ENCODE measurements at regions not wholly inside any gene's neighbourhood (a gene's known extent, or its start where the extent isn't known, plus 50 kb on each side); places are given as distances from the start of the nearest gene placed in this dataset.

GRCh38 chr2:222790932-222791331 lies 69.9 kb upstream of the ACSL3 start:
- Mint-ChIP-seq H3K9me3 (no peaks in the 10 kb centered on the region), H3K27ac (no peak overlapping the region), H3K36me3 (no peaks in the 10 kb centered on the region), H3K27me3 (peaks cover 11% of the 10 kb centered on the region), H3K4me3 (no peak overlapping the region), H3K4me1 (peaks cover 15% of the 10 kb centered on the region)
- CTCF ChIA-PET, result no interaction called here
- DNase-seq, result no peak

- peaks cover 11% of the 10 kb centered on the region for H3K27me3 Mint-ChIP-seq
- peaks cover 15% of the 10 kb centered on the region for H3K4me1 Mint-ChIP-seq
- no peaks in the 10 kb centered on the region for H3K36me3 Mint-ChIP-seq
- DNase-seq, result no peak
- no peak overlapping the region for H3K27ac Mint-ChIP-seq
- H3K4me3 Mint-ChIP-seq, result no peak overlapping the region
- H3K9me3 Mint-ChIP-seq, result no peaks in the 10 kb centered on the region
- CTCF ChIA-PET, result no interaction called here
Measured at GRCh38 chr2:222792001-222792611, 68.7 kb upstream of the ACSL3 start.

- Mint-ChIP-seq H3K9me3 (no peaks in the 10 kb centered on the region), H3K36me3 (no peaks in the 10 kb centered on the region), H3K4me3 (no peak overlapping the region), H3K4me1 (peaks cover 4% of the 10 kb centered on the region), H3K27me3 (peaks cover 14% of the 10 kb centered on the region), H3K27ac (no peak overlapping the region)
- CTCF ChIA-PET, result interaction anchor here (1.5 kb wide), 1 partner anchor 19 kb away, joined by 3 read pairs; no protein-coding TSS in a partner anchor
- no peak for DNase-seq
Measured at GRCh38 chr2:222794585-222795449, 66.0 kb upstream of the ACSL3 start.

GRCh38 chr2:222795450-222796357 lies 65.1 kb upstream of the ACSL3 start:
- H3K27me3 Mint-ChIP-seq, result peaks cover 19% of the 10 kb centered on the region
- H3K9me3 Mint-ChIP-seq, result no peaks in the 10 kb centered on the region
- no peak for DNase-seq
- no peaks in the 10 kb centered on the region for H3K36me3 Mint-ChIP-seq
- CTCF ChIA-PET, result interaction anchor here (0.9 to 1.3 kb wide), 2 partner anchors 12 to 37 kb away, joined by 3 to 6 read pairs; no protein-coding TSS in a partner anchor
- H3K27ac Mint-ChIP-seq, result no peak overlapping the region
- H3K4me1 Mint-ChIP-seq, result no peaks in the 10 kb centered on the region
- no peak overlapping the region for H3K4me3 Mint-ChIP-seq

- DNase-seq, result no peak
- Mint-ChIP-seq H3K27me3 (peaks cover 19% of the 10 kb centered on the region), H3K36me3 (no peaks in the 10 kb centered on the region), H3K27ac (no peak overlapping the region), H3K4me3 (no peak overlapping the region), H3K4me1 (no peaks in the 10 kb centered on the region), H3K9me3 (no peaks in the 10 kb centered on the region)
- CTCF ChIA-PET, result interaction anchor here (0.6 to 2.1 kb wide), 11 partner anchors 8 to 143 kb away, joined by 3 to 7 read pairs (median 3); no protein-coding TSS in a partner anchor
Measured at GRCh38 chr2:222796413-222797103, 64.3 kb upstream of the ACSL3 start.

GRCh38 chr2:222797261-222797660 lies 63.6 kb upstream of the ACSL3 start:
- Mint-ChIP-seq H3K4me3 (no peak overlapping the region), H3K27me3 (peaks cover 14% of the 10 kb centered on the region), H3K9me3 (no peaks in the 10 kb centered on the region), H3K27ac (no peak overlapping the region), H3K36me3 (no peaks in the 10 kb centered on the region), H3K4me1 (no peaks in the 10 kb centered on the region)
- CTCF ChIA-PET, result interaction anchor here (0.6 to 2.1 kb wide), 11 partner anchors 8 to 142 kb away, joined by 3 to 7 read pairs (median 3); no protein-coding TSS in a partner anchor
- no peak for DNase-seq

GRCh38 chr2:222797871-222798270 lies 63.0 kb upstream of the ACSL3 start:
- no peak for DNase-seq
- Mint-ChIP-seq H3K4me1 (no peaks in the 10 kb centered on the region), H3K27ac (no peak overlapping the region), H3K36me3 (no peaks in the 10 kb centered on the region), H3K27me3 (peaks cover 16% of the 10 kb centered on the region), H3K4me3 (no peak overlapping the region), H3K9me3 (no peaks in the 10 kb centered on the region)
- CTCF ChIA-PET, result interaction anchor here (0.6 to 2.1 kb wide), 7 partner anchors 9 to 141 kb away, joined by 3 to 7 read pairs (median 3); no protein-coding TSS in a partner anchor

- H3K4me1 Mint-ChIP-seq, result no peaks in the 10 kb centered on the region
- no peaks in the 10 kb centered on the region for H3K9me3 Mint-ChIP-seq
- DNase-seq, result no peak
- peaks cover 17% of the 10 kb centered on the region for H3K27me3 Mint-ChIP-seq
- no peak overlapping the region for H3K4me3 Mint-ChIP-seq
- no peaks in the 10 kb centered on the region for H3K36me3 Mint-ChIP-seq
- CTCF ChIA-PET, result interaction anchor here (1.2 to 2.1 kb wide), 3 partner anchors 24 to 141 kb away, joined by 3 to 7 read pairs (median 5); no protein-coding TSS in a partner anchor
- no peak overlapping the region for H3K27ac Mint-ChIP-seq
Measured at GRCh38 chr2:222798528-222798927, 62.3 kb upstream of the ACSL3 start.

- Mint-ChIP-seq H3K27ac (no peak overlapping the region), H3K4me1 (no peaks in the 10 kb centered on the region), H3K9me3 (no peaks in the 10 kb centered on the region), H3K36me3 (no peaks in the 10 kb centered on the region), H3K27me3 (peaks cover 17% of the 10 kb centered on the region), H3K4me3 (no peak overlapping the region)
- CTCF ChIA-PET, result interaction anchor here (0.7 kb wide), 1 partner anchor 104 kb away, joined by 3 read pairs; no protein-coding TSS in a partner anchor
- DNase-seq, result no peak
Measured at GRCh38 chr2:222799262-222799918, 61.4 kb upstream of the ACSL3 start.

GRCh38 chr2:222802514-222803196 lies 58.2 kb upstream of the ACSL3 start:
- Mint-ChIP-seq H3K36me3 (no peaks in the 10 kb centered on the region), H3K4me1 (no peaks in the 10 kb centered on the region), H3K27ac (no peak overlapping the region), H3K9me3 (no peaks in the 10 kb centered on the region), H3K27me3 (peaks cover 20% of the 10 kb centered on the region), H3K4me3 (no peak overlapping the region)
- CTCF ChIA-PET, result no interaction called here
- DNase-seq, result no peak

GRCh38 chr2:222804351-222804750 lies 56.5 kb upstream of the ACSL3 start:
- Mint-ChIP-seq H3K36me3 (no peaks in the 10 kb centered on the region), H3K9me3 (no peaks in the 10 kb centered on the region), H3K4me1 (no peaks in the 10 kb centered on the region), H3K4me3 (no peak overlapping the region), H3K27ac (no peak overlapping the region), H3K27me3 (peaks cover 18% of the 10 kb centered on the region)
- CTCF ChIA-PET, result no interaction called here
- DNase-seq, result no peak

- Mint-ChIP-seq H3K27me3 (peaks cover 8% of the 10 kb centered on the region), H3K9me3 (no peaks in the 10 kb centered on the region), H3K4me1 (no peaks in the 10 kb centered on the region), H3K4me3 (no peak overlapping the region), H3K27ac (no peak overlapping the region), H3K36me3 (no peaks in the 10 kb centered on the region)
- CTCF ChIA-PET, result no interaction called here
- DNase-seq, result no peak
Measured at GRCh38 chr2:222805591-222806304, 55.1 kb upstream of the ACSL3 start.

Data from activated naive CD4-positive, alpha-beta T cell treated with anti-CD3 and anti-CD28 coated beads, Interleukin-2, amount 10 ng/mL, durations not matched to agents 7 days and 5 days (primary cell).